SK-N-SH treated with all-trans-retinoic acid at 6 μM for 48 hours (cell line): ENCODE measurements at regions not wholly inside any gene's neighbourhood (a gene's known extent, or its start where the extent isn't known, plus 50 kb on each side); places are given as distances from the start of the nearest gene placed in this dataset.
A peak's percentile ranks its signal among the peaks of the same experiment; 100 is the strongest.

Source experiments
- ARNTL ChIP-seq: fragments of 450-650 bp; formaldehyde crosslinking; IDR thresholded peaks from 2 replicates; pipeline ENCODE4 v1.5.0; 2020; ENCODE audit warnings: low read depth, mild to moderate bottlenecking, moderate library complexity, borderline replicate concordance
- CSDC2 ChIP-seq: fragments of 250-450 bp; sonication (Bioruptor Pico); IDR thresholded peaks from 2 replicates; pipeline ENCODE4 v1.5.0; 2020; ENCODE audit warnings: mild to moderate bottlenecking, moderate library complexity
- CSRNP3 ChIP-seq: fragments of 250-450 bp; sonication (Bioruptor Pico); IDR thresholded peaks from 2 replicates; pipeline ENCODE4 v1.5.1; 2021; ENCODE audit warnings: mild to moderate bottlenecking, moderate library complexity
- TCF4 ChIP-seq: fragments of 250-450 bp; sonication (Bioruptor Pico); IDR thresholded peaks from 2 replicates; pipeline ENCODE4 v1.8.0; 2021; ENCODE audit warnings: mild to moderate bottlenecking, moderate library complexity, borderline replicate concordance
- ZC3H10 ChIP-seq: fragments of 250-450 bp; sonication (Bioruptor Pico); IDR thresholded peaks from 2 replicates; pipeline ENCODE4 v1.5.1; 2021; ENCODE audit warnings: mild to moderate bottlenecking, moderate library complexity
- ZNF565 ChIP-seq: fragments of 450-650 bp; formaldehyde crosslinking; conservative IDR thresholded peaks from 2 replicates; pipeline ENCODE4 v1.5.0; 2020; ENCODE audit warnings: low read depth, mild to moderate bottlenecking, moderate library complexity
- ZNF70 ChIP-seq: fragments of 450-650 bp; formaldehyde crosslinking; IDR thresholded peaks from 2 replicates; pipeline ENCODE4 v1.5.0; 2020; ENCODE audit warnings: mild to moderate bottlenecking, moderate library complexity
- TF ChIP-seq, protein P1 (sequence below): fragments of 250-450 bp; sonication (Bioruptor Pico); IDR thresholded peaks from 2 replicates; pipeline ENCODE4 v1.8.0; 2020; ENCODE audit warnings: mild to moderate bottlenecking, moderate library complexity, borderline replicate concordance
- TF ChIP-seq, protein P2 (sequence below): fragments of 250-450 bp; sonication (Bioruptor Pico); IDR thresholded peaks from 2 replicates; pipeline ENCODE4 v1.5.0; 2020; ENCODE audit warnings: mild to moderate bottlenecking, moderate library complexity
- TF ChIP-seq, protein P3 (sequence below): fragments of 250-450 bp; sonication (Bioruptor Pico); IDR thresholded peaks from 2 replicates; pipeline ENCODE4 v1.5.1; 2020; ENCODE audit warnings: low read depth, mild to moderate bottlenecking, moderate library complexity

DNA sequence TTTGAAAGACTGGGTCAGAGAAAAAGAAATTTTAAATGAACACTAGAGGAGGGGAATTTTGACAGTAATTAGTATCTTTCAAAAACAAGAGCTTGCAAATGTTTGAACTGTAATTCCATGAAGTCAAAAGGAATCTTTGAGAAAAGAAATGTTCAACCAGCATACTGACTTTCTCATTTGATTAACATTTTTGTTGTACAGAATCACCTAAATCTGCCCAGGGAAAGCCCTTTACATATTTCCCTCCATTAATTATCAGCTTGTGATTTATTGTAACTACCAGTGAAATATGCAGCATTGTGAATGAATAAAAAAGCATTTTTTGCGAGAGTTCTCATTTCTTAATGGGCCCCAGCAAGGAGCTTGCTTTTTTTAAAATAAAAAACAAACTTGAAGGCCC is 61.2 kb upstream of the CCDC91 start:
- TF ChIP-seq CSRNP3 (CRISPR knock-in tag) (no peak), ZNF70 (CRISPR knock-in tag) (no peak), ZC3H10 (CRISPR knock-in tag) (peak; percentile 56), ZNF565 (CRISPR knock-in tag) (no peak), TCF4 (no peak), ARNTL (no peak), CSDC2 (CRISPR knock-in tag) (no peak; the same call in 1 of the 2 replicates)
- TF ChIP-seq, protein P1, sequence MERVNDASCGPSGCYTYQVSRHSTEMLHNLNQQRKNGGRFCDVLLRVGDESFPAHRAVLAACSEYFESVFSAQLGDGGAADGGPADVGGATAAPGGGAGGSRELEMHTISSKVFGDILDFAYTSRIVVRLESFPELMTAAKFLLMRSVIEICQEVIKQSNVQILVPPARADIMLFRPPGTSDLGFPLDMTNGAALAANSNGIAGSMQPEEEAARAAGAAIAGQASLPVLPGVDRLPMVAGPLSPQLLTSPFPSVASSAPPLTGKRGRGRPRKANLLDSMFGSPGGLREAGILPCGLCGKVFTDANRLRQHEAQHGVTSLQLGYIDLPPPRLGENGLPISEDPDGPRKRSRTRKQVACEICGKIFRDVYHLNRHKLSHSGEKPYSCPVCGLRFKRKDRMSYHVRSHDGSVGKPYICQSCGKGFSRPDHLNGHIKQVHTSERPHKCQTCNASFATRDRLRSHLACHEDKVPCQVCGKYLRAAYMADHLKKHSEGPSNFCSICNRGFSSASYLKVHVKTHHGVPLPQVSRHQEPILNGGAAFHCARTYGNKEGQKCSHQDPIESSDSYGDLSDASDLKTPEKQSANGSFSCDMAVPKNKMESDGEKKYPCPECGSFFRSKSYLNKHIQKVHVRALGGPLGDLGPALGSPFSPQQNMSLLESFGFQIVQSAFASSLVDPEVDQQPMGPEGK = no peak; the same call in none of the 2 replicates
- TF ChIP-seq, protein P2, sequence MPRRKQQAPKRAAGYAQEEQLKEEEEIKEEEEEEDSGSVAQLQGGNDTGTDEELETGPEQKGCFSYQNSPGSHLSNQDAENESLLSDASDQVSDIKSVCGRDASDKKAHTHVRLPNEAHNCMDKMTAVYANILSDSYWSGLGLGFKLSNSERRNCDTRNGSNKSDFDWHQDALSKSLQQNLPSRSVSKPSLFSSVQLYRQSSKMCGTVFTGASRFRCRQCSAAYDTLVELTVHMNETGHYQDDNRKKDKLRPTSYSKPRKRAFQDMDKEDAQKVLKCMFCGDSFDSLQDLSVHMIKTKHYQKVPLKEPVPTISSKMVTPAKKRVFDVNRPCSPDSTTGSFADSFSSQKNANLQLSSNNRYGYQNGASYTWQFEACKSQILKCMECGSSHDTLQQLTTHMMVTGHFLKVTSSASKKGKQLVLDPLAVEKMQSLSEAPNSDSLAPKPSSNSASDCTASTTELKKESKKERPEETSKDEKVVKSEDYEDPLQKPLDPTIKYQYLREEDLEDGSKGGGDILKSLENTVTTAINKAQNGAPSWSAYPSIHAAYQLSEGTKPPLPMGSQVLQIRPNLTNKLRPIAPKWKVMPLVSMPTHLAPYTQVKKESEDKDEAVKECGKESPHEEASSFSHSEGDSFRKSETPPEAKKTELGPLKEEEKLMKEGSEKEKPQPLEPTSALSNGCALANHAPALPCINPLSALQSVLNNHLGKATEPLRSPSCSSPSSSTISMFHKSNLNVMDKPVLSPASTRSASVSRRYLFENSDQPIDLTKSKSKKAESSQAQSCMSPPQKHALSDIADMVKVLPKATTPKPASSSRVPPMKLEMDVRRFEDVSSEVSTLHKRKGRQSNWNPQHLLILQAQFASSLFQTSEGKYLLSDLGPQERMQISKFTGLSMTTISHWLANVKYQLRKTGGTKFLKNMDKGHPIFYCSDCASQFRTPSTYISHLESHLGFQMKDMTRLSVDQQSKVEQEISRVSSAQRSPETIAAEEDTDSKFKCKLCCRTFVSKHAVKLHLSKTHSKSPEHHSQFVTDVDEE = no peak
- TF ChIP-seq, protein P3, sequence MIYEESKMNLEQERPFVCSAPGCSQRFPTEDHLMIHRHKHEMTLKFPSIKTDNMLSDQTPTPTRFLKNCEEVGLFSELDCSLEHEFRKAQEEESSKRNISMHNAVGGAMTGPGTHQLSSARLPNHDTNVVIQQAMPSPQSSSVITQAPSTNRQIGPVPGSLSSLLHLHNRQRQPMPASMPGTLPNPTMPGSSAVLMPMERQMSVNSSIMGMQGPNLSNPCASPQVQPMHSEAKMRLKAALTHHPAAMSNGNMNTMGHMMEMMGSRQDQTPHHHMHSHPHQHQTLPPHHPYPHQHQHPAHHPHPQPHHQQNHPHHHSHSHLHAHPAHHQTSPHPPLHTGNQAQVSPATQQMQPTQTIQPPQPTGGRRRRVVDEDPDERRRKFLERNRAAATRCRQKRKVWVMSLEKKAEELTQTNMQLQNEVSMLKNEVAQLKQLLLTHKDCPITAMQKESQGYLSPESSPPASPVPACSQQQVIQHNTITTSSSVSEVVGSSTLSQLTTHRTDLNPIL = peak; percentile 91; the same call in 1 of the 2 replicates
